ENCODE measurements at regions not wholly inside any gene's neighbourhood (a gene's known extent, or its start where the extent isn't known, plus 50 kb on each side); places are given as distances from the start of the nearest gene placed in this dataset.

- TF ChIP-seq CTCF (IDR thresholded peaks at IDR 0.05 in 4 of 5, conservative IDR thresholded peaks at IDR 0.05 in 1 of 5) (no peak), POLR2A (IDR thresholded peaks at IDR 0.05) (no peak)
These were observed 340.0 kb upstream of the SFSWAP start for GRCh38 chr12:131370791-131371347.

Data from gastrocnemius medialis (tissue), 4 donors.